Esophagus (tissue), 2 donors: ENCODE measurements at regions not wholly inside any gene's neighbourhood (a gene's known extent, or its start where the extent isn't known, plus 50 kb on each side); places are given as distances from the start of the nearest gene placed in this dataset.

Experiments used
- H3K27ac ChIP-seq, 2 donors: one replicate each; pipeline ENCODE4 v1.5.1; 2013; ENCODE audit warnings: low read depth in 2 of 2, mild to moderate bottlenecking in 2 of 2, inconsistent platforms in 1 of 2, low read length in 1 of 2, moderate library complexity in 1 of 2
- H3K27me3 ChIP-seq, 2 donors: one replicate each; pipeline ENCODE4 v1.6.1; 2013; ENCODE audit warnings: low read length in 2 of 2, control low read depth in 1 of 2, mild to moderate bottlenecking in 1 of 2; ENCODE audit not compliant: insufficient read depth in 2 of 2, control insufficient read depth in 1 of 2
- H3K36me3 ChIP-seq, 2 donors: one replicate each; pipeline ENCODE4 v1.6.1; 2013; ENCODE audit warnings: low read length in 1 of 2; ENCODE audit not compliant: control insufficient read depth in 2 of 2, insufficient read depth in 2 of 2
- H3K4me1 ChIP-seq, 2 donors: one replicate each; pipeline ENCODE4 v1.6.1; 2013; ENCODE audit warnings: low read length in 1 of 2; ENCODE audit not compliant: control insufficient read depth in 2 of 2, insufficient read depth in 2 of 2
- H3K4me3 ChIP-seq, 2 donors: one replicate each; pipeline ENCODE4 v1.5.1; 2013; ENCODE audit warnings: low read length in 2 of 2, mild to moderate bottlenecking in 2 of 2, low read depth in 1 of 2, moderate library complexity in 1 of 2
- H3K9me3 ChIP-seq, 2 donors: one replicate each; pipeline ENCODE4 v1.6.1; 2013; ENCODE audit warnings: mild to moderate bottlenecking in 2 of 2, low read depth in 1 of 2, low read length in 1 of 2, moderate library complexity in 1 of 2; ENCODE audit not compliant: control insufficient read depth in 2 of 2, insufficient read depth in 1 of 2
- WGBS, 2 donors: extraction: QIAGEN DNeasy Blood & Tissue Kit; methylation state at CpG; one replicate each; pipeline ENCODE4 v1.1.7; 2013; 5-methylcytosine and 5-hydroxymethylcytosine counted together
- donor health status: healthy with polysubstance abuse.
- donor health status: Bipolar disorder and iron deficiency.

DNA sequence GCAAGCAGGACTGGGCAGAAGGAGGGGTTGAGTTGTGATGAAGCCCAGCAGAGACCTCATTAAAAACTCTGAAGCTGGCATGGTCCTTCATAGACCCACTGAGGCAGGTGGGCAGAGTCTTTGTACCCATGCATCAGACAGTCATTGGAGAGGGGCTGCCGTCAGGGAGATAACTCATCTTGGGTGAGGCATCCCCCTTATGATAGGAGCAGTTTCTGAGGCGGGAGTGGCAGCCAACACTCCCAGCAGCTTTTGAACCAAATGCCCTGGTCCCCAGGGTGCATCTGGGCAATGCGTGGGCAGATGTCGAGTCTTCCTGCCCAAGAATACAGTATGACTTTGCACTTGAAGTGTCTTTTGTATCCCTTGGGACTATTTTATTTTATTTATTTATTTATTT is 68.1 kb downstream of the HTR5A start:
- H3K9me3 ChIP-seq: peaks cover 2 to 3% of the 10 kb centered on the region in 2 donors
- no peak overlapping the region for H3K4me3 ChIP-seq
- H3K4me1 ChIP-seq: no peaks in the 10 kb centered on the region
- H3K36me3 ChIP-seq: no peaks in the 10 kb centered on the region
- 82 to 86% methylated on average over 4 of the region's 4 CpGs for WGBS, 2 donors
- H3K27ac ChIP-seq: no peak overlapping the region
- no peaks in the 10 kb centered on the region for H3K27me3 ChIP-seq

- H3K36me3 ChIP-seq: no peaks in the 10 kb centered on the region
- H3K27me3 ChIP-seq: no peaks in the 10 kb centered on the region
- H3K27ac ChIP-seq: no peak overlapping the region
- no peak overlapping the region for H3K4me3 ChIP-seq
- H3K4me1 ChIP-seq: no peaks in the 10 kb centered on the region
- H3K9me3 ChIP-seq: peaks cover 3 to 7% of the 10 kb centered on the region in 2 donors
- WGBS, 2 donors: 17 to 20% methylated on average over 5 of the region's 5 CpGs
These were observed 71.4 kb downstream of the HTR5A start for GRCh38 chr7:155141562-155141961.

DNA sequence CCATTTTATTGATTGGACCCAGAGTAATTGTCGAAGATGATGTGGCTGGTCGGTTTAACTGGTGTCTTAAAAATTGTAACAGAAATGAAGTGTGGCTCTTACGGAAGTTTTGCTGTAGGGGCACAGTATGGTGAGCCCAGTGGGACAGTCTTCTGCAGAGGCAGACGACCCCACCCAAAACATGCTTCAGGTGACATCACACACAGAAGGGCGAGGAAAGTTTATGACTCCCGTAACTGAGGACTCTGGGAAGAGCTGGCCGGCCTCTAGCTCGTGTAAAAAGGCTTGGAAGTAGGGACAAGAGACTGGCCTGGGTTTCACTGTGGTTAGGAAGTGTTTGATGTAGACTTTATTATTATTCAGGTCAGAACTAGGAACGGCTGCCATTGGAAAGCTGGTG is 73.3 kb downstream of the HTR5A start:
- Histone ChIP-seq H3K27me3 (no peaks in the 10 kb centered on the region), H3K4me3 (no peak overlapping the region), H3K36me3 (no peaks in the 10 kb centered on the region), H3K9me3 (peaks cover 2 to 5% of the 10 kb centered on the region in 2 donors), H3K27ac (no peak overlapping the region), H3K4me1 (no peaks in the 10 kb centered on the region)
- 67 to 72% methylated on average over 9 of the region's 9 CpGs for WGBS, 2 donors

DNA sequence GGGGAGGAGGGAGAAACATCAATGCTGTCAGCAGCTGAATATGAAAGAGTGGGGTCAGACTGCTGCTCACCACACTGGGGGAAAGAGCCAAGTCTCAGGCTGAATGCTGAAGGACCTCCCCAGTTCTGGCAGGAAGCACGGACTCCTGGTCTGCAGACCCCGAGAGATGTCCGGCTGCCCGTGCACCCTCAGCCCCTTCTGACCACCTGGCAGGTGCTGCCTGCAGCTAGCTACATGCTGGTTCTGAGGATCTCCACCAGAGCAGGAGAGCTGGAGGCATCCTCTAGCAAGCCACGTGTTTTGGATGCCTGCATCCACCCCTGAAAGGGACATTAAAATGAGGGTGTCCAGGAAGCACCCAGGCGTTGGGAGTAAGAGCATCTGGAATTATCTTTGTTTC is 74.2 kb downstream of the HTR5A start:
- no peaks in the 10 kb centered on the region for H3K27me3 ChIP-seq
- no peaks in the 10 kb centered on the region for H3K4me1 ChIP-seq
- peaks cover 2 to 8% of the 10 kb centered on the region in 2 donors for H3K9me3 ChIP-seq
- no peak overlapping the region for H3K4me3 ChIP-seq
- 63 to 75% methylated on average over 6 of the region's 6 CpGs for WGBS, 2 donors
- H3K27ac ChIP-seq: no peak overlapping the region
- H3K36me3 ChIP-seq: no peaks in the 10 kb centered on the region

DNA sequence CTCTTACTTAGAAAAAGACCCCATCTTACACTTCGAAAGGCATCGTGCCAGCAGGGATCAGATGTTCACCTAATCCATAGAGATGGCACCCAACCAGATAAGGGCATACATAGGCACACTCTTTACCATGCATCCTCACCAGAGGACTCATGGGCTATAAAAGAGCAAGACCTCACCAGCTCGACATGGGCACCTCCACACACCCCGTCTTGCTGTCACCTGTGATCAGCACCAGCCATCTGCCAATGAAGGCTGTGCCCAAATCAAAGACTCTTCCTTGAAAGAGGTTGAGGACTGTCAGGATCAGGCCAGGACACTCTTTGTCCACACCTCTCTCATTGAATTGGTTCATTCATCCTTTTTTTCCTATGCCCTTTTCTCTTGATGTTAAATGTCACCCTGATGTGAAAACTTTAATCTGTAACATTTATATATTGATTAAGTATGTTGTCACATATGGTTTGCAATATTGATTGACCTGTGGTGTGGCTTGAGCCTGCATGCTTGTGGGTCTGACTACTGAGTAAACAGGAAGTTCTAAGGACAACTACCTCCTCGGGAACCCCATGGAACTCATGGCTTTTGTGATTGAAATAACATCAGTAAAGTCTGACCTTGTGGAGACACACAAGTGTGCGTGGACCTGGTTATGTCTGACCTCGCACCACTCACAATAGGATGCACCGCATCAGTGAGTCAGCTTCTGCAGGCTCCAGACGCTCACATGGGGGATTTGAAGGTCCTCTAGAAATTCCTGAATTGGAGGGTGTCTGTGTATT is 75.5 kb downstream of the HTR5A start:
- H3K4me1 ChIP-seq: no peaks in the 10 kb centered on the region
- no peak overlapping the region for H3K4me3 ChIP-seq
- 65 to 76% methylated on average over 9 of the region's 9 CpGs for WGBS, 2 donors
- H3K36me3 ChIP-seq: no peaks in the 10 kb centered on the region
- H3K27me3 ChIP-seq: no peaks in the 10 kb centered on the region
- H3K9me3 ChIP-seq: peaks cover 2 to 8% of the 10 kb centered on the region in 2 donors
- H3K27ac ChIP-seq: no peak overlapping the region

GRCh38 chr7:155147172-155147571 is 77.0 kb downstream of the HTR5A start:
- 23 to 47% methylated on average over 1 of the region's 1 CpG for WGBS, 2 donors
- no peak overlapping the region for H3K27ac ChIP-seq
- no peaks in the 10 kb centered on the region for H3K36me3 ChIP-seq
- H3K9me3 ChIP-seq: peaks cover 4 to 8% of the 10 kb centered on the region in 2 donors
- H3K4me3 ChIP-seq: no peak overlapping the region
- no peaks in the 10 kb centered on the region for H3K4me1 ChIP-seq
- H3K27me3 ChIP-seq: no peaks in the 10 kb centered on the region

- peaks cover 4 to 8% of the 10 kb centered on the region in 2 donors for H3K9me3 ChIP-seq
- no peaks in the 10 kb centered on the region for H3K36me3 ChIP-seq
- no peak overlapping the region for H3K4me3 ChIP-seq
- 36 to 41% methylated on average over 2 of the region's 2 CpGs for WGBS, 2 donors
- H3K4me1 ChIP-seq: no peaks in the 10 kb centered on the region
- H3K27me3 ChIP-seq: no peaks in the 10 kb centered on the region
- H3K27ac ChIP-seq: no peak overlapping the region
These were observed 77.5 kb downstream of the HTR5A start for GRCh38 chr7:155147624-155148023.

GRCh38 chr7:155153676-155154075 is 83.6 kb downstream of the HTR5A start:
- Histone ChIP-seq H3K36me3 (peaks cover 0 to 2% of the 10 kb centered on the region in 2 donors), H3K9me3 (peaks cover 2 to 8% of the 10 kb centered on the region in 2 donors), H3K4me3 (no peak overlapping the region), H3K4me1 (no peaks in the 10 kb centered on the region), H3K27ac (no peak overlapping the region), H3K27me3 (no peaks in the 10 kb centered on the region)
- 50 to 60% methylated on average over 4 of the region's 4 CpGs for WGBS, 2 donors

- no peak overlapping the region for H3K27ac ChIP-seq
- WGBS, 2 donors: 65 to 66% methylated on average over 10 of the region's 10 CpGs
- no peaks in the 10 kb centered on the region for H3K27me3 ChIP-seq
- H3K9me3 ChIP-seq: peaks cover 2 to 6% of the 10 kb centered on the region in 2 donors
- H3K4me1 ChIP-seq: no peaks in the 10 kb centered on the region
- H3K36me3 ChIP-seq: peaks cover 0 to 2% of the 10 kb centered on the region in 2 donors
- H3K4me3 ChIP-seq: no peak overlapping the region
These were observed 84.5 kb downstream of the HTR5A start for GRCh38 chr7:155154586-155154985.

DNA sequence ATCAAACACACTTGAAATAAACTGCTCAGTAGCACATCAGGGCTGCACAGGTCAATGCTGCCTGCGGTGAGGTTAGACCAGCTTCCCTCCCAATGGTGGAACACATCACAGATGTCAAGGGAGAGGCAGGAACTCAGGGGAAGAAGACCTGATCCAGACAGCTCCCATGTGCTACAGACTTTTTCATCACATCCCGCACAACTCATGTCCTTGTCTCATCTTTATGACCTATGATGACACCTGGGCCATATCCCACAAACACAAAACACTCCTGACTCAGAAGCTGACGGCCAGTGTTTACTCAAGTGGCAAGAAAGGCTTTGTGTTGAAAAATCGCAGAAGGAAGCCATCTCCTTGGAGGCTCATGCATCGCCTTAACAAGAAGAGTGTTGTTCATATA is 91.6 kb downstream of the HTR5A start:
- Histone ChIP-seq H3K27ac (no peak overlapping the region), H3K4me3 (no peak overlapping the region), H3K4me1 (no peaks in the 10 kb centered on the region), H3K36me3 (no peaks in the 10 kb centered on the region), H3K27me3 (no peaks in the 10 kb centered on the region), H3K9me3 (no peaks in the 10 kb centered on the region)
- 60 to 74% methylated on average over 5 of the region's 5 CpGs for WGBS, 2 donors
